IPS-15b (cell line): ENCODE measurements at regions not wholly inside any gene's neighbourhood (a gene's known extent, or its start where the extent isn't known, plus 50 kb on each side); places are given as distances from the start of the nearest gene placed in this dataset.
"Not testable (repeated sequence)": the region's sequence is repeated elsewhere in the genome, so short reads cannot be mapped to it uniquely, and the experiment has no call there.

Experiments
- H3K27me3 ChIP-seq: one replicate; pipeline ENCODE4 v1.6.1; 2013; ENCODE audit warnings: low read length; ENCODE audit not compliant: control insufficient read depth, insufficient read depth
- H3K36me3 ChIP-seq: one replicate; pipeline ENCODE4 v1.6.1; 2013; ENCODE audit warnings: low read length; ENCODE audit not compliant: control insufficient read depth, insufficient read depth
- H3K4me1 ChIP-seq: one replicate; pipeline ENCODE4 v1.6.1; 2013; ENCODE audit warnings: mild to moderate bottlenecking, low read length; ENCODE audit not compliant: control insufficient read depth, insufficient read depth
- H3K4me3 ChIP-seq: one replicate; pipeline ENCODE4 v1.5.1; 2013; ENCODE audit warnings: low read depth, low read length
- H3K9ac ChIP-seq: one replicate; pipeline ENCODE4 v1.6.1; 2013; ENCODE audit warnings: low read depth, mild to moderate bottlenecking, low read length
- H3K9me3 ChIP-seq: one replicate; pipeline ENCODE4 v1.6.1; 2013; ENCODE audit warnings: mild to moderate bottlenecking, low read length; ENCODE audit not compliant: control insufficient read depth, insufficient read depth

GRCh38 chr6:106860940-106861339, 113.6 kb downstream of the CD24 start:
- no peaks in the 10 kb centered on the region for H3K27me3 ChIP-seq
- no peak overlapping the region for H3K9ac ChIP-seq
- no peak overlapping the region for H3K4me3 ChIP-seq
- H3K36me3 ChIP-seq, result peaks cover 7% of the 10 kb centered on the region
- H3K9me3 ChIP-seq, result peaks cover 11% of the 10 kb centered on the region
- no peaks in the 10 kb centered on the region for H3K4me1 ChIP-seq

- H3K9me3 ChIP-seq, result peaks cover 3% of the 10 kb centered on the region
These were observed 115.9 kb downstream of the CD24 start for GRCh38 chr6:106858653-106859092.

DNA sequence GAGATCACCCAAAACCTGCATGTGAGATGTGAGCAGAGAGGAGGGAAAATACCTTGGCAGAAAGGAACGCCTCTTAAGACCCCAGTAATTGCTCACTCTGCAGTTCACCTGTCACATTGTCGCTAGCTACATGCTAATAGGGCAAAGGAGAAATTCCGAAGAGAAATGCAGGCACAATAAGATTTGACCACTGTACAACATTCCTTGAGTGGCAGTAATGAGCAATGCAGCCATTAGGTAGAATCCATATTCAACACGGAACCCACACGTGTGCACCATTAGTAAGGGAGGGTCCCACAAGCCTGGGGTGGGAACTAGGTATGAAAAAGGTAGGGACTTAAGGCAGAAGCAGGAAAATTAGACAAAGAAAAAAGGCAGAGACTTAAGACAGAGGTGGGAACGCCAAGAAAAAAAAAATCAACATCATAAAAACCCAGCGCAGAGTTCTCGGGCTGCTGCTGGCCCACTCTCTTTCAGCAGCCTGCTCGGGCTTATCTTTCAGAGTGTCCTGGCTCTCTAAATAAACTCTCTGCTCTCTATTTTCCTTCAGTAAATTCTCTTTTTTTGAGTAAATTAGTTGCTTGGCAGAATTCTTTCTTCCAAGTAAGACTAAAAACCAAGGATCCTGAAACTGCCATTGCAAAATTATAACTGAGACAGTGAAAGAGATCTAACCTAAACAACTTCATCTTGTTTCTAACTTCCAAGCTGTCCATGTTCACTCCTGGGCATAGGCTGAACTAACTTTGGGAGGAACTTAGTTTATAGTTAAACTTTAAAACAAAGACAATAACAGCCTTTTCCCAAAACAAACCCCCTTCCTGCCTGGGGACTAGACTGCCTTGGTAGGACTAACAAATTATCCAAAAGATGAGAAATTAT, 116.5 kb downstream of the CD24 start:
- Histone ChIP-seq H3K4me1 (no peaks in the 10 kb centered on the region), H3K36me3 (peaks cover 5% of the 10 kb centered on the region), H3K4me3 (no peak overlapping the region), H3K9me3 (peaks cover 3% of the 10 kb centered on the region), H3K9ac (no peak overlapping the region), H3K27me3 (no peaks in the 10 kb centered on the region)

More at GRCh38 chr6:106858653-106859092, 115.9 kb downstream of the CD24 start:
- Histone ChIP-seq H3K4me1 (no peaks in the 10 kb centered on the region), H3K9ac (no peak overlapping the region), H3K36me3 (peaks cover 5% of the 10 kb centered on the region), H3K27me3 (no peaks in the 10 kb centered on the region), H3K4me3 (no peak overlapping the region)

DNA sequence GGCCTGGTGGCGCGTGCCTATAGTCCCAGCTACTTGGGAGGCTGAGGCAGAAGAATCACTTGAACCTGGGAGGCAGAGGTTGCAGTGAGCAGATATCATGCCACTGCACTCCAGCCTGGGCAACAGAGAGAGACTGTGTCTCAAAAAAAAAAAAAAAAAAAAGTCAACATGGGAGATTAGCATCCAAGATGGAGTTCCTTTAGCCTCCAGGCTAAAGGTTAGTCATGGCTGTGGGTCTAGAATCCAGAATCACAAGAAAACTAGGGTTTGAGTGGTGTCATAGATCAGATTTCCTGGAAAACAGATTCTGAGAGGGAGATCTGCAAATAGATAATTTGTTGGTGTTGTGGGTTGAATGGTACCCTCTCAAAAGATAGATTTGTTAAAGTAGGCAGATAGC, 117.2 kb downstream of the CD24 start:
- H3K4me3 ChIP-seq, H3K9ac ChIP-seq, H3K27me3 ChIP-seq, H3K9me3 ChIP-seq, H3K4me1 ChIP-seq, H3K36me3 ChIP-seq: not testable (repeated sequence)

GRCh38 chr6:106856227-106856874, 118.2 kb downstream of the CD24 start:
- Histone ChIP-seq H3K9me3 (peaks cover 7% of the 10 kb centered on the region), H3K4me3 (no peak overlapping the region), H3K27me3 (no peaks in the 10 kb centered on the region), H3K9ac (no peak overlapping the region), H3K4me1 (no peaks in the 10 kb centered on the region), H3K36me3 (peaks cover 5% of the 10 kb centered on the region)

- Histone ChIP-seq H3K4me3 (no peak overlapping the region), H3K9ac (no peak overlapping the region), H3K9me3 (peaks cover 4% of the 10 kb centered on the region), H3K36me3 (no peaks in the 10 kb centered on the region), H3K27me3 (no peaks in the 10 kb centered on the region), H3K4me1 (no peaks in the 10 kb centered on the region)
These were observed 119.4 kb downstream of the CD24 start for GRCh38 chr6:106855117-106855516.

DNA sequence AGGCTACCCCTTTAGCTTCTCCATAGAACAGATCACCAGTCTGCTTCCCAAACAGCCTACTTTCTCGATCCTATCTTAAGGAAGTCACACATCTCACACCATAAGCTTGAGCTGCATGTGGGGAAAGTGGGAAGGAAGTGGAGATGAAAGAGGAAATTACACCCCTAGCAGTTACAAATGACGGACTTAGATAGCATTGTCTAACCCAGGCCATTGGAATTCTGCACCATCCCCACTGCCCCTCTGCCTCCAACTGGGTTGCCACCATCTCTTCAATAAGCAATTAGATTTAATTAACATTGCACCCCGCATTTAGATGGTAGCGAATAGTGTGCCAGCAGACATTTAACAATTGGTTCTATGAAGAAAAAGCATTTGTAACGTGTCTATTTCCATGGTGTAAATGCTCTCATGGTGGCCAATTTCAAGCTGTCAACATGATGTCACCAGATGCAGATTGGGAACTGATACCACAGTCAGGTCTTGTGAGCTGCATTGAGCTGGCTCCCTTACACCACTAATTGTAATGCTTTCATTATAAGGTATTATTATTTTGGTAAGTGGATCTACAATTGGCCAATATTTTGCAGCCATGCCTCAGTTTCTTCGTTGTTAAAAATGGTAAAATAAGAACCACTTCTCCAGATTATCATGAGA, 124.7 kb downstream of the CD24 start:
- H3K4me1 ChIP-seq, result no peaks in the 10 kb centered on the region
- H3K27me3 ChIP-seq, result no peaks in the 10 kb centered on the region
- H3K9ac ChIP-seq, result no peak overlapping the region
- no peaks in the 10 kb centered on the region for H3K36me3 ChIP-seq
- peaks cover 4% of the 10 kb centered on the region for H3K9me3 ChIP-seq
- no peak overlapping the region for H3K4me3 ChIP-seq

GRCh38 chr6:106849120-106849519, 125.4 kb downstream of the CD24 start:
- H3K36me3 ChIP-seq, result no peaks in the 10 kb centered on the region
- H3K9me3 ChIP-seq, result peaks cover 4% of the 10 kb centered on the region
- no peak overlapping the region for H3K4me3 ChIP-seq
- no peak overlapping the region for H3K9ac ChIP-seq
- no peaks in the 10 kb centered on the region for H3K27me3 ChIP-seq
- no peaks in the 10 kb centered on the region for H3K4me1 ChIP-seq

GRCh38 chr6:106847116-106847515, 127.4 kb downstream of the CD24 start:
- Histone ChIP-seq H3K36me3 (no peaks in the 10 kb centered on the region), H3K9ac (no peak overlapping the region), H3K4me3 (no peak overlapping the region), H3K9me3 (no peaks in the 10 kb centered on the region), H3K4me1 (no peaks in the 10 kb centered on the region), H3K27me3 (no peaks in the 10 kb centered on the region)

DNA sequence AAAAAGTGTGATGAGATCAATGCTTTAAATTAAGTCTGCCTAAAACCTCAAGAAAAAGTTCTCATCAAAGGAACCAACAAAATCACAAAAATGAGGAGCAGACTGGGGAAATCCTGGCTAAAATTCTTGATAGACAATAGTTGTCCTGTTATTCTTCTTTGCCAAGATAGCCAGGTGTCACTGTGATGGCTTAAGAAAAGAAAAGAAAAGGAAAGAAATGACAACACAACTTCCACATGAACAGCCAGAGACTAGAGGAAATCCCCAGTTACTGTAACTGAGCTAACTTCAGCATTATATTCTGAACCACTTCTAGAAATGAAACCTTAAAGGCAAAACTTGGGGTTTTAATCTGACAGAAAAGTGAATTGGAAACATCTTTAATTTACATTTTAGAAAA, 129.6 kb downstream of the CD24 start:
- Histone ChIP-seq H3K4me3 (no peak overlapping the region), H3K9me3 (no peaks in the 10 kb centered on the region), H3K4me1 (no peaks in the 10 kb centered on the region), H3K27me3 (no peaks in the 10 kb centered on the region), H3K9ac (no peak overlapping the region), H3K36me3 (no peaks in the 10 kb centered on the region)

GRCh38 chr6:106832766-106833510, 141.6 kb downstream of the CD24 start:
- H3K9ac ChIP-seq, result no peak overlapping the region
- H3K4me3 ChIP-seq, result no peak overlapping the region
- no peaks in the 10 kb centered on the region for H3K36me3 ChIP-seq
- H3K4me1 ChIP-seq, result no peaks in the 10 kb centered on the region
- no peaks in the 10 kb centered on the region for H3K27me3 ChIP-seq
- H3K9me3 ChIP-seq, result no peaks in the 10 kb centered on the region
